SK-N-MC (cell line): ENCODE measurements at regions not wholly inside any gene's neighbourhood (a gene's known extent, or its start where the extent isn't known, plus 50 kb on each side); places are given as distances from the start of the nearest gene placed in this dataset.

Experiments
- EZH2 ChIP-seq: fragments of 200-600 bp; sonication (generic); IDR thresholded peaks from one replicate; pipeline ENCODE4 v1.6.1; 2017; ENCODE audit warnings: antibody characterized with exemption
- FOXP2 ChIP-seq: optimal IDR thresholded peaks from 2 replicates; pipeline ENCODE3; 2011; ENCODE audit warnings: mild to moderate bottlenecking, moderate library complexity; ENCODE audit not compliant: insufficient read depth; ENCODE audit errors: extremely low read length, control extremely low read depth
- POLR2AphosphoS5 ChIP-seq: IDR thresholded peaks from 2 replicates; pipeline ENCODE4 v1.6.1; 2012; ENCODE audit warnings: mild to moderate bottlenecking, low read depth, low read length, borderline replicate concordance

DNA sequence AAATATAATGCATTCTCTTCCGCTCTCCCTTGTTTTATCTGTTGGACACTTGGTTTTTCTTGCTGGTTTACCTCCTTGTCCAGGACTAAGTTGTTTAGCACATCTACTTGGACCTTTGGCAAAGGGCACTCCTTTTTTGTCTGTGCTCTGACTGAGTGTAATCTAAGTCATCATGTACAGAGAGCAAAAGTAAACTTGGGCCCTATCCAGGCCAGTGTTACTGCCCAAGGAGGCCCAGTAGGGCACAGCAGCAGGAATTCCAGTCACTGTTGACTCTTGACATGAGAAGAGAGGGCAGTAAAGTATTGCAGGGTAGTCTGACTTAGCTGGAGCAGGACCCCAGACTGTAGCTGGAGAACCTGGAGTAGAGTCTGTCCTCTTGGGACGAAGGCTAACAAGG lies 445.5 kb downstream of the ZIC3 start:
- TF ChIP-seq EZH2 (no peak), POLR2AphosphoS5 (no peak), FOXP2 (no peak)
